PFSK-1 (cell line): ENCODE measurements at regions not wholly inside any gene's neighbourhood (a gene's known extent, or its start where the extent isn't known, plus 50 kb on each side); places are given as distances from the start of the nearest gene placed in this dataset.

Source experiments
- POLR2AphosphoS5 ChIP-seq: IDR thresholded peaks from 2 replicates; pipeline ENCODE4 v1.6.1; 2012; ENCODE audit warnings: low read depth, mild to moderate bottlenecking, control low read depth, low read length, moderate library complexity
- SIN3A ChIP-seq: IDR thresholded peaks from 2 replicates; pipeline ENCODE4 v1.6.1; 2012; ENCODE audit warnings: mild to moderate bottlenecking, low read length, moderate library complexity, borderline replicate concordance; ENCODE audit not compliant: insufficient read depth
- TAF1 ChIP-seq: IDR thresholded peaks from 2 replicates; pipeline ENCODE4 v1.6.1; 2012; ENCODE audit warnings: low read length, control low read depth, borderline replicate concordance; ENCODE audit not compliant: insufficient read depth
- TF ChIP-seq, protein P1 (sequence below), 2 experiments: IDR thresholded peaks; 2 replicates each; pipeline versions ENCODE4 v1.6.1 to v1.8.0; 2011 to 2012; ENCODE audit warnings: low read depth in 2 of 2, low read length in 2 of 2, control low read depth in 1 of 2, inconsistent platforms in 1 of 2, mild to moderate bottlenecking in 1 of 2, moderate library complexity in 1 of 2; ENCODE audit not compliant: insufficient read depth in 1 of 2

DNA sequence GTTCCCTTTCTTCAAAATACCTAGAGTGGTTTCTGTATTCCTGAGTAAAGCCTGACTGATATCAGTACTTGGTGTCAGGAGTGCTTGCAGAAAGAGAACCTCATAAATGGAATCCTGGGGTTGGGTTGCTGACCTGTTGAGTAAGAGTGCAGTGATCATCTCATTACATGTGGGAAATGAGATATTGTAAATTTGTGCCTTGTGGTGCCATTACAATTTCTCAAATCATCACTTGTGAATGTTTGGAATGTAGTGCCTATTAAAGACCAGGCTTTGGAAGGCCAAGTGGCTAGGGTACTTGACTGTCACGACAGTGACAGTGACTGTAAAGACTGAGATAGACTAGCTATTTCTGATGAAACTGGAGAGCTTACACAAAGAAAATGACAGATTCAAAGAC, 176.7 kb upstream of the CTTNBP2NL start:
- TF ChIP-seq TAF1 = no peak
- TF ChIP-seq, protein P1, sequence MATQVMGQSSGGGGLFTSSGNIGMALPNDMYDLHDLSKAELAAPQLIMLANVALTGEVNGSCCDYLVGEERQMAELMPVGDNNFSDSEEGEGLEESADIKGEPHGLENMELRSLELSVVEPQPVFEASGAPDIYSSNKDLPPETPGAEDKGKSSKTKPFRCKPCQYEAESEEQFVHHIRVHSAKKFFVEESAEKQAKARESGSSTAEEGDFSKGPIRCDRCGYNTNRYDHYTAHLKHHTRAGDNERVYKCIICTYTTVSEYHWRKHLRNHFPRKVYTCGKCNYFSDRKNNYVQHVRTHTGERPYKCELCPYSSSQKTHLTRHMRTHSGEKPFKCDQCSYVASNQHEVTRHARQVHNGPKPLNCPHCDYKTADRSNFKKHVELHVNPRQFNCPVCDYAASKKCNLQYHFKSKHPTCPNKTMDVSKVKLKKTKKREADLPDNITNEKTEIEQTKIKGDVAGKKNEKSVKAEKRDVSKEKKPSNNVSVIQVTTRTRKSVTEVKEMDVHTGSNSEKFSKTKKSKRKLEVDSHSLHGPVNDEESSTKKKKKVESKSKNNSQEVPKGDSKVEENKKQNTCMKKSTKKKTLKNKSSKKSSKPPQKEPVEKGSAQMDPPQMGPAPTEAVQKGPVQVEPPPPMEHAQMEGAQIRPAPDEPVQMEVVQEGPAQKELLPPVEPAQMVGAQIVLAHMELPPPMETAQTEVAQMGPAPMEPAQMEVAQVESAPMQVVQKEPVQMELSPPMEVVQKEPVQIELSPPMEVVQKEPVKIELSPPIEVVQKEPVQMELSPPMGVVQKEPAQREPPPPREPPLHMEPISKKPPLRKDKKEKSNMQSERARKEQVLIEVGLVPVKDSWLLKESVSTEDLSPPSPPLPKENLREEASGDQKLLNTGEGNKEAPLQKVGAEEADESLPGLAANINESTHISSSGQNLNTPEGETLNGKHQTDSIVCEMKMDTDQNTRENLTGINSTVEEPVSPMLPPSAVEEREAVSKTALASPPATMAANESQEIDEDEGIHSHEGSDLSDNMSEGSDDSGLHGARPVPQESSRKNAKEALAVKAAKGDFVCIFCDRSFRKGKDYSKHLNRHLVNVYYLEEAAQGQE (IDR thresholded peaks at IDR 0.05; ENCODE audit: insufficient read depth in 1 of 2, low read depth in 2 of 2, low read length in 2 of 2) = no peak
- no peak for TF ChIP-seq POLR2AphosphoS5
- TF ChIP-seq SIN3A = no peak
